ENCODE measurements at regions not wholly inside any gene's neighbourhood (a gene's known extent, or its start where the extent isn't known, plus 50 kb on each side); places are given as distances from the start of the nearest gene placed in this dataset.

GRCh38 chrX:112477653-112478052, 202.1 kb downstream of the LHFPL1 start:
- TF ChIP-seq, protein P1, sequence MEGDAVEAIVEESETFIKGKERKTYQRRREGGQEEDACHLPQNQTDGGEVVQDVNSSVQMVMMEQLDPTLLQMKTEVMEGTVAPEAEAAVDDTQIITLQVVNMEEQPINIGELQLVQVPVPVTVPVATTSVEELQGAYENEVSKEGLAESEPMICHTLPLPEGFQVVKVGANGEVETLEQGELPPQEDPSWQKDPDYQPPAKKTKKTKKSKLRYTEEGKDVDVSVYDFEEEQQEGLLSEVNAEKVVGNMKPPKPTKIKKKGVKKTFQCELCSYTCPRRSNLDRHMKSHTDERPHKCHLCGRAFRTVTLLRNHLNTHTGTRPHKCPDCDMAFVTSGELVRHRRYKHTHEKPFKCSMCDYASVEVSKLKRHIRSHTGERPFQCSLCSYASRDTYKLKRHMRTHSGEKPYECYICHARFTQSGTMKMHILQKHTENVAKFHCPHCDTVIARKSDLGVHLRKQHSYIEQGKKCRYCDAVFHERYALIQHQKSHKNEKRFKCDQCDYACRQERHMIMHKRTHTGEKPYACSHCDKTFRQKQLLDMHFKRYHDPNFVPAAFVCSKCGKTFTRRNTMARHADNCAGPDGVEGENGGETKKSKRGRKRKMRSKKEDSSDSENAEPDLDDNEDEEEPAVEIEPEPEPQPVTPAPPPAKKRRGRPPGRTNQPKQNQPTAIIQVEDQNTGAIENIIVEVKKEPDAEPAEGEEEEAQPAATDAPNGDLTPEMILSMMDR (IDR thresholded peaks at IDR 0.05; ENCODE audit: poor library complexity), result no peak
- no peak for TF ChIP-seq EZH2phosphoT487 (IDR thresholded peaks at IDR 0.05; ENCODE audit: low read depth, severe bottlenecking, unreplicated experiment)
- TF ChIP-seq EZH2 (IDR thresholded peaks at IDR 0.05; ENCODE audit: borderline replicate concordance), result no peak

Data from hepatocyte (in vitro differentiated cells).